Astrocyte of the cerebellum (primary cell): ENCODE measurements at regions not wholly inside any gene's neighbourhood (a gene's known extent, or its start where the extent isn't known, plus 50 kb on each side); places are given as distances from the start of the nearest gene placed in this dataset.
A peak's percentile ranks its signal among the peaks of the same experiment; 100 is the strongest.

Experiments used
- DNase-seq: peaks from one replicate; pipeline ENCODE4 v3.0.0-alpha.2; 2011; ENCODE audit warnings: low read depth
- H3K4me3 ChIP-seq: 2 replicates; pipeline ENCODE4 v1.5.1; 2011; ENCODE audit warnings: mild to moderate bottlenecking, low read depth, low read length, moderate library complexity
- in situ Hi-C: cut with HindIII; loops from 2 replicates; pipeline ENCODE4 v1.10.0; 2017; ENCODE audit warnings: low sequenced_read_pairs
- TF ChIP-seq, protein P1 (sequence below): IDR thresholded peaks from 2 replicates; pipeline ENCODE4 v1.5.1; 2012; ENCODE audit warnings: low read length, low read depth, moderate library complexity, mild to moderate bottlenecking; ENCODE audit errors: missing control alignments

DNA sequence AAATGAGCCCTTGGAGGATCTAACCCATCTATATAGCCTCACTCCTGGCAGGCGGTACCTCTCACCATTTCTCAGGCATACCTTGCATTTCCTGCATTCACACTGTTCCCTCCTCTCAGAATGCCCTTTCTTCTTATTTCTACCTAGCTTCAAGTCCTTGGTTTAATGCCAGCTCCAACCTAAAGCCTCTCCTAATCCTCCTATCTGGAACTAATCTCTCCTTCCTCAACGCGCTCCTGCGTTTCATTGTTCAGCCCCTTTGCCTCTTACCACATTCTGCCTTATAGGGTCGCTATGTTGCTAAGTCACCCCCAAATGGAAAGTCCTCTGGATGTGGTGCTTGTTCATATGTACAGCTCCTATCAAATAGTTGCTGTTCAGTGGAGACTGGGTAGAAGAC, 288.5 kb upstream of the TUT7 start:
- no peak for DNase-seq
- no peak overlapping the region for H3K4me3 ChIP-seq
- in situ Hi-C loops = loop anchor here (25.0 kb wide), 1 partner anchor 295 kb away; the partner anchor contains the start of gene GAS1
- TF ChIP-seq, protein P1, sequence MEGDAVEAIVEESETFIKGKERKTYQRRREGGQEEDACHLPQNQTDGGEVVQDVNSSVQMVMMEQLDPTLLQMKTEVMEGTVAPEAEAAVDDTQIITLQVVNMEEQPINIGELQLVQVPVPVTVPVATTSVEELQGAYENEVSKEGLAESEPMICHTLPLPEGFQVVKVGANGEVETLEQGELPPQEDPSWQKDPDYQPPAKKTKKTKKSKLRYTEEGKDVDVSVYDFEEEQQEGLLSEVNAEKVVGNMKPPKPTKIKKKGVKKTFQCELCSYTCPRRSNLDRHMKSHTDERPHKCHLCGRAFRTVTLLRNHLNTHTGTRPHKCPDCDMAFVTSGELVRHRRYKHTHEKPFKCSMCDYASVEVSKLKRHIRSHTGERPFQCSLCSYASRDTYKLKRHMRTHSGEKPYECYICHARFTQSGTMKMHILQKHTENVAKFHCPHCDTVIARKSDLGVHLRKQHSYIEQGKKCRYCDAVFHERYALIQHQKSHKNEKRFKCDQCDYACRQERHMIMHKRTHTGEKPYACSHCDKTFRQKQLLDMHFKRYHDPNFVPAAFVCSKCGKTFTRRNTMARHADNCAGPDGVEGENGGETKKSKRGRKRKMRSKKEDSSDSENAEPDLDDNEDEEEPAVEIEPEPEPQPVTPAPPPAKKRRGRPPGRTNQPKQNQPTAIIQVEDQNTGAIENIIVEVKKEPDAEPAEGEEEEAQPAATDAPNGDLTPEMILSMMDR = no peak

GRCh38 chr9:86641970-86642369, 287.8 kb upstream of the TUT7 start:
- no peak overlapping the region for H3K4me3 ChIP-seq
- DNase-seq = no peak
- TF ChIP-seq, protein P1 = no peak
- in situ Hi-C loops = loop anchor here (25.0 kb wide), 1 partner anchor 295 kb away; the partner anchor contains the start of gene GAS1

GRCh38 chr9:86639899-86640379, 285.7 kb upstream of the TUT7 start:
- no peak overlapping the region for H3K4me3 ChIP-seq
- no peak for DNase-seq
- in situ Hi-C loops = loop anchor here (5.0 to 25.0 kb wide), 3 partner anchors 92 to 682 kb away; partner anchors contain the start of gene GAS1
- TF ChIP-seq, protein P1 = no peak

GRCh38 chr9:86639287-86639686, 285.1 kb upstream of the TUT7 start:
- no peak overlapping the region for H3K4me3 ChIP-seq
- TF ChIP-seq, protein P1 = no peak
- in situ Hi-C loops = loop anchor here (5.0 to 25.0 kb wide), 3 partner anchors 93 to 683 kb away; partner anchors contain the start of gene GAS1
- DNase-seq = no peak

GRCh38 chr9:86638109-86638508, 283.9 kb upstream of the TUT7 start:
- H3K4me3 ChIP-seq = no peak overlapping the region
- in situ Hi-C loops = loop anchor here (5.0 to 25.0 kb wide), 3 partner anchors 94 to 684 kb away; partner anchors contain the start of gene GAS1
- TF ChIP-seq, protein P1 = no peak

DNA sequence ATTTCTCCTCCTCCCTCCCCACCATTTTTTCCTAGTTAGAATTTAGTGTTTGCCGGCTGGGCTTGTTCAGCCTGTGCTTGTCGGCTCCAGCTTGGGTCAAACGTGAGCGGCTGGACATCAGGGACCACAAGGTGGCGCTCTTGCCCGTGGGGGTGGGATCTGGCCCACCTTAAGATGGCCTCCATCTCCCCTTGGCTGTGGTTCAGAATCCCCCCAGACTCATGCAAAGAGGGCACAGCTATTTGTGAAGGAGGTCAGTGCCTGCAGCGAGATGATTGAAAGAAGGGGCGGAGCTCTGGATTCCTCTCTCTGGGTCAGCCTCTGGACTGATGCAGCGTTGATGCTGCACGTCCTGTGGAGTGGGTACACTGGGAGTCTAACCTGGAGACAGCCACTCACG, 283.3 kb upstream of the TUT7 start:
- TF ChIP-seq, protein P1 = peak; percentile 88
- H3K4me3 ChIP-seq = no peak overlapping the region
- peak; percentile 29 for DNase-seq
- in situ Hi-C loops = loop anchor here (5.0 to 25.0 kb wide), 3 partner anchors 95 to 685 kb away; partner anchors contain the start of gene GAS1

More at GRCh38 chr9:86638109-86638508, 283.9 kb upstream of the TUT7 start:
- DNase-seq = no peak
